RPMI8226 (cell line): ENCODE measurements at regions not wholly inside any gene's neighbourhood (a gene's known extent, or its start where the extent isn't known, plus 50 kb on each side); places are given as distances from the start of the nearest gene placed in this dataset.

Experiments used
- DNase-seq: peaks from one replicate; pipeline ENCODE4 v3.0.0-alpha.2; 2015

DNA sequence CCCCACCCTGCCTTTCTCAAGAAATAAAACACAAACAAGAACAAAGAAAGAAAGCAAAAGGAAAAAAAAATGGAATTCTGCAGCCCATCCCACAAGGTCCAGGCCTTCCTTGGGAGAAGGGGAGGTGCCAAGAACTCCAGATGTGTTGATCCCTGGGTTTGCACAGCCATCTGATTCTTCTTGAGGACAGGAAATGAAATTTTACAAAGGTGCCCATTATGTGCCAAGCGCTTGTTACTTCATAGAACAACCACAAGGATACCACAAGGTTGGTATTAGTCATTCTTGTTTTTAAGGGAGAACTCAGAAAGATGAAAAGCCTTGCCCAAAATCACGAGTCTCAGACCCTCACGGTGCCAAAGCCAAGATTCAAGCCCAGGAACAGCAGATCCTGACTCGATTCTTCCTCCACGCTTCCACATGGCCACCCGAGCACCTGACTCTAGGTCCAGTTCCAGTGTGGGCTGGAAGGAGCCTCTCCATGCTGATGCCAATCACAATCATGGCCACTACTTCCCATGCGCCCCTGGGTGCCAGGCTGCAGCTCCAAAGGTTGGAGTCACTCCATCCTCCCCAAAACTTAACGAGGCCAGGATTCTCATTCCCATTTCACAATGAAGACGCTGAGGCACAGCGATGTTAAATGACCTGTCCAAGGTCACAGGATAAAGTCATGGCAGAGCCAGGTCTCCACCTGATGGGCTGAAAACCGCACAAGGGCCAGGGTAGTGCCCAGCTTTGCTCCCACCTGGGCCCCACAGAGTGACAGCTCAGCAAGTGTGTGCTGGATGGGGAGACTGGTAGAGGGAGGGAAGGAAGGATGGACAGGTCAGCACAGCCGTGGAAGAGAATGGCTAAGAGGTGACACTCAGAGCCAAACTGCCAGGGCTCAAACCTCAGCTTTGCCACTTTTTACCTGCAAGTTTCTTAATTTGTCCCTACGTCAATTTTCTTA is 66.7 kb upstream of the TOP1 start:
- DNase-seq: no peak

DNA sequence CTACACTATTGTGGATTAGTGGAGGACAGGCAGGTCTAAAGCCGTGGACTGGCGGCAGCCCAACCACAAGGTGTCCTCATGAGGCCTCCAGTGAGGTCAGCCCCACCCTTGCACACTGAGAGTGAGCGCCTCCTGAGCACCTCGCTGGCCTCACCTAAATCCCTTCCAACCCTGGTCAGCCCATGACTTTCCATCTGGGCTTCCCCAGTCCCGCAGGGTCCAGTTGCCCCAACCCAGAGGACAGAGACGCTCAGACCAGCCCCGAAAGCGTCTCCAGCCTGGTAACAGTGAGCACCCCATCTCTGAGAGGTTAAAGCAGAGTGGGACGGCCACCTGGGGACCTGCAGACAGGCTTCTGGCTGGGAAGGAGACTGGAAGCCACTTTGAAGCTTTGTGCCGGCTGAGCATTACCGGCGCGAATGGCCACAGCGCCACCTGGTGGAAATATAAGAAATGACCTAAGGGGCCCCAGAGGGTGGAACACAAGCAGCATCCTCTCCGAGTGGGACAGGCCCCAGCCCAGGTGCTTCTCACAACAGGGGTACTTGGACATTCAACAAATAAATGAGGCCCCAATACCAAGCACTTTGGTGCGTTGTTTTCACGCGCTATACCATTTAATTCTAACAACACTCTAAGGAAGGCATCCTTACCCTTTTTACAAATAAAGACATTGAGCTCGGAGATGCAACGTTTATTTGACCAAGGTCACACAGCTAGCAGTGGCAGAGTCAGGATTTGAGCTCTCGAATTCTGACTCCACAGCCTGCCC is 65.7 kb upstream of the TOP1 start:
- peak; percentile 80 for DNase-seq

DNA sequence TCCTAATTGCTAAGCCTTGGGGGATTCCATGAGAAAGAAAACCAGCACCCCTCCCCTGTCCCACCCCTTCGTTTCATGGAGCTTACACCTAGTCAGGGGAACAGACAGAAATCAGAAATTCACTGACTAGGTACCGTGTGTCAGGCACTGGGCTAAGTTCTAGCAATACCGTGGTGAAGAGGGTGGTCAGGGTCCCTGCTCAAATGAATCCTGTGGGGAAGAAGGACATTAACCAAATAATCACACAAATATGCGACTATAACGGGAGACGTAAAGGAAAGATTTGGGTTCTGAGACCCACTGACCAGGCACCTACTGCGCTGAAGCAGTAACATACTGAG is 65.1 kb upstream of the TOP1 start:
- DNase-seq: no peak

DNA sequence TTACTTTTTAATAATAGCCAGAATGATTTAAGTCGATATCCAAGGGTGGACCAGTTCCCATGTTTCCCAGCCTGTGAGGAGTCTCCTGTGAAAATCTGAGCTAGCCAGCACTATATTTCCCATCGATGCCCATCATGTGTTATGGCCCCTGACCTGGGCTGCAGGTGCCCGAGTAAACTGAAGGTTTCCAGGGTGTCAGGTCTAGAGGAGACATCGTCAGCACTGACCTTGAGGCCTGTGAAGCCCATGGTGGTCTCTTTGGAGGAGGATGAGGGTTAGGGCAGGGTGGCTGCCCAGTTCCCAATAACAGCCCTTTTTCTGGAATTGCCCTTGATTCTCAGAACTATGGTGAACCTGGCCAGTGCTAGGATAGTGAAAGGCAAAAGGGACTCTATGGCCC is 63.0 kb upstream of the TOP1 start:
- DNase-seq: no peak

DNA sequence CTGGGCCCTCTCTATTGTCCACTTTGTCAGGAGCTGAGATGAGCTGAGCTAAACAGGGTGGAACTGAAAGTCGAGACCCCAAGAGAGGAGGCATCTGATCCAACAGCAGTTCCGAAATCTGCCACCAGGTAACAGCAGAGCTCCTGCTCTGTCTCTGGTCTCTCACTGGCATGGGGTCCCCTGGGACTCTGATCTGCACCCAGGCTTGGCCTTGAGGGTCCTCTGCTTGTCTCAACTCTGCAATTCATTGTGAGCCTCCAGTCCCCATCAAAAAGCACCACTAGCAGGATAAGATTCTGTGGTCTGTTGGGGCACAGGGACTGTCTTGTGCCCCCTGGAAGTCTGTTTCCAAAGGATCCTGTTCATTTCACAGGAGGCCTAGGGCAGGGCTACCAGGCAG is 62.5 kb upstream of the TOP1 start:
- no peak for DNase-seq

DNA sequence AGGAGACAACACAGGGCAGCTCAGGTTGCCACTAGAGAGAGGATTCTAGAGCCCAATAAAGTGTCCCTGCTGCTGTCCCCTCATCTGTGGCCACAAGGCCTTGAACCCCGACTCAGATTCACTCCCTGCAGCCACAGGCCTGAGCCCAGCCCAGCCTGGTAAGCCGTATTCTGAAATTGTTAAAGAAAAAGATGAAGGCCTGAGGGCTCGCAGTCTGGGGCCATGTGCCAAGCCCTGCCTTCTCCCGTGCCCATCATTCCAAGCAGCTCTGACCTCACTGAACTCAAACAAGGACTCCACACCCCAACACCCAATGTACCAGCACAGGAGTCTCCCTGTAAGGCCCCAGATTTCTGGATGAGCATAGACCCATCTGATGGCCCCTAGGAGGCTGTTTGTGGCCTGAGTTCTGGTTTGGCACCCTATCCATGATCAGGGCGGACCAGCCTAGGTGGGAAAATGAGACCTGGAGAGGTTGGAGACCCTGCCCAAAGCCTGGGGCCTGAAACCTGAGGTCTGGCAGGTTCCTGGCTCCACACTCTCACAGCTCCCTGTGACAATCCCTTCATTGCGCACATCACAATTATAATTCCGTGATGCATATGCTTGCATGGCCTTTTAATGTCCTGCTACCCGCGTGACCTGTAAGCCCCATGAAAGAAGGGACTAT is 62.0 kb upstream of the TOP1 start:
- no peak for DNase-seq

DNA sequence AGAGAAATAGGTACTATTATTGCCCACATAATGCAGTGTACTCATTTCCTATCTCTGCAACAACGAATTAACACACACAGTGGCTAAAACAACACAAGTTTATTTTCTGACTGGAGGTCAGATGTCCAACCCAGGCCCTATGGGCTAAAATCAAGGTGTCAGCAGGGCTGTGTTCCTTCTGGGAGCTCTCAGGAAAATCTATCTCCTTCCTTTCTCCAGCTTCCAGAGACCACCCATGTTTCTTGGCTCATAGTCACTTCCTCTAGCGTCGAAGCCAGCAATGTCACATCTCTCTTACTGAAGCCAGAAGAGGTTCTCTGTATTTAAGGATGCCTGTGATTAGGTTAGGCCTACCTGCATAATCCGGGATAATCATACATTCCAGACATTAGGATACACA is 60.9 kb upstream of the TOP1 start:
- DNase-seq: no peak

DNA sequence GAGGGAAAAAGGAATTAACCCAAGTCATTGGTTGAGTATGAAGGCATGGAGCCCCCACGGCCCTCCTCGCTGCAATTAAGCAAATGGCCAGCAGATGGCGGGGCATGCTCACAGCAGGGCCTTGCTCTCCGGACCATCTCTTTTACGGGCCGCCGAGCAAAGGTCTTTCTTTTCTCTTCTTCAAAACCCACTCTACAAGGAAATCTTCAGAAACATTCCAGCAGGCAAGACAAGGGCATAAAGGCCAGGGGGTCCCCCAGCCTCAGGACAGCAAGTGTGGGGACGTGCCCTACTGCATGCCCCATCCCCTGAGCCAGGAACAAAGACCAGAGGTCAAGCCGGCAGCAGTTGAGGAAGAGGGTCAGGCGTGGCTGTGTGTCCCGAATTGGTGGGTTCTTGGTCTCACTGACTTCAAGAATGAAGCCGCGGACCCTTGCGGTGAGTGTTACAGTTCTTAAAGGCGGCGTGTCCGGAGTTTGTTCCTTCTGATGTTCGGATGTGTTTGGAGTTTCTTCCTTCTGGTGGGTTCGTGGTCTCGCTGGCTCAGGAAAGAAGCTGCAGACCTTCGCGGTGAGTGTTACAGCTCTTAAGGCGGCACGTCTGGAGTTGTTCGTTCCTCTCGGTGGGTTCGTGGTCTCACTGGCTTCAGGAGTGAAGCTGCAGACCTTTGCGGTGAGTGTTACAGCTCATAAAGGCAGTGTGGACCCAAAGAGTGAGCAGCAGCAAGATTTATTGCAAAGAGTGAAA is 59.6 kb upstream of the TOP1 start:
- peak; percentile 80 for DNase-seq

DNA sequence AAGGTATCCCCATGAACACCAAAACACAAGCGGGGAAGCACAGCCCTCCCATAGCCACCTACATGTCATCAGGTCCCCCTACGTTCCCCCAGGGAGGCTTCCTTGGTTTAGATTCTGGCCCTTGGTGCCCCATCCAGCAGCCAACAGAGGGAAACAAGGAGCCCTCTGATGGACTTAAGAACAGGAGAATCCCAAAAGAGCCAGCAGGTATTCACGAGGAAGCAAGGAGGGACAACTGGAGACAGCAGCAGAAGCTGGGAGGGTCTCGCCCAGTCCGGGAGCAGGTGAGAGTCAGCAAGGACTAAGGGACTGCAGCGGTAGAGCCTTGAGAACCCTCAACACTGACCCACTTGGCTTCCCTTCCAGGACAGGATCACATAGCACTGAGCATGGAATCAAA is 58.4 kb upstream of the TOP1 start:
- no peak for DNase-seq

DNA sequence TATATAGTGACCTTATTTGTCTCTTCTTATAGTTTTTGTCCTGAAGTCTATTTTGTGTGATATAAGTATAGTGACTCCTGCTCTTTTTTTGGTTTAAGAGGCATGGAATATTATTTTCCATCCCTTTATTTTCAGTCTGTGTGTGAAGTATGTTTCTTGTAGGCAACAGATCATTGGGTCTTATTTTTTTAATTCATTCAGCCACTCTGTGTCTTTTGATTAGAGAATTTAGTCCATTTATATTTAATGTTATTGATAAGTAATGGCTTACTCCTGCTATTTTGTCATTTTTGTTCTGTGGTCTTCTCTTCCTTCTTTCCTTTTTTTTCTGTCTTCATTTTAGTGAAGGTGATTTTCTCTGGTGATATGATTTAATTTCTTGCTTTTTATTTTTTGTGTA is 51.4 kb upstream of the TOP1 start:
- no peak for DNase-seq

DNA sequence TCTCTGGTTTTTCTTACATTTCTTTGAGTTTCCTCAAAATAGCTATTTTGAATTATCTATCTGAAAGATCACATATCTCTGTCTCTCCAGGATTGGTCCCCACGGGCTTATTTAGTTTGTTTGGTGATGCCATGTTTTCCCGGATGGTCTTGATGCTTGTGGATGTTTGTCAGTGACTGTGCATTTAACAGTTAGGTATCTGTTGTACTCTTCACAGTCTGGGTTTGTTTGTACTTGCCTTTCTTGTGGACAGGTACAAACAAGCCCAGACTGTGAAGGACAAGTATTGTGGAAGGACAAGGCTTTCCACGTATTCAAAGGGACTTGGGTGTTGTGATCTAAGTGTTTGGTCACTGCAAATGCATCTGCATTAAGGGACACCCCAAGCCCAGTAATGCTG is 49.9 kb upstream of the TOP1 start:
- DNase-seq: no peak
